Mesenchymal stem cell (in vitro differentiated cells and primary cell): ENCODE measurements at regions not wholly inside any gene's neighbourhood (a gene's known extent, or its start where the extent isn't known, plus 50 kb on each side); places are given as distances from the start of the nearest gene placed in this dataset.
A peak's percentile ranks its signal among the peaks of the same experiment; 100 is the strongest.

Experiments
- DNase-seq: peaks from one replicate; pipeline ENCODE4 v3.0.0-alpha.2; 2013
- H2AFZ ChIP-seq: one replicate; pipeline ENCODE4 v1.6.1; 2013; ENCODE audit warnings: low read depth, mild to moderate bottlenecking, control low read depth, inconsistent platforms, low read length, moderate library complexity
- H2AK5ac ChIP-seq: 2 replicates; pipeline ENCODE4 v1.6.1; 2013; ENCODE audit warnings: low read length, moderate library complexity, mild to moderate bottlenecking, inconsistent platforms; ENCODE audit not compliant: severe bottlenecking
- H2BK120ac ChIP-seq: one replicate; pipeline ENCODE4 v1.6.1; 2013; ENCODE audit warnings: low read depth, mild to moderate bottlenecking, inconsistent platforms, low read length, moderate library complexity
- H2BK12ac ChIP-seq, 2 experiments: one replicate each; pipeline ENCODE4 v1.6.1; 2013; ENCODE audit warnings: inconsistent platforms in 2 of 2, low read length in 2 of 2, mild to moderate bottlenecking in 2 of 2, moderate library complexity in 2 of 2, control low read depth in 1 of 2
- H2BK15ac ChIP-seq: one replicate; pipeline ENCODE4 v1.6.1; 2013; ENCODE audit warnings: mild to moderate bottlenecking, low read depth, inconsistent platforms; ENCODE audit not compliant: poor library complexity, severe bottlenecking
- H2BK5ac ChIP-seq: 2 replicates; pipeline ENCODE4 v1.6.1; 2013; ENCODE audit warnings: low read depth, mild to moderate bottlenecking, low read length, control low read depth, inconsistent platforms; ENCODE audit not compliant: poor library complexity, severe bottlenecking
- H3K14ac ChIP-seq, 2 experiments: one replicate each; pipeline ENCODE4 v1.6.1; 2013; ENCODE audit warnings: inconsistent platforms in 2 of 2, low read length in 2 of 2, control low read depth in 1 of 2, mild to moderate bottlenecking in 1 of 2, moderate library complexity in 1 of 2
- H3K18ac ChIP-seq, 2 experiments: one replicate each; pipeline ENCODE4 v1.6.1; 2013; ENCODE audit warnings: inconsistent platforms in 2 of 2, low read length in 2 of 2, control low read depth in 1 of 2, low read depth in 1 of 2, mild to moderate bottlenecking in 1 of 2
- H3K23ac ChIP-seq, 2 experiments: one replicate each; pipeline ENCODE4 v1.6.1; 2013; ENCODE audit warnings: inconsistent platforms in 2 of 2, low read length in 2 of 2, mild to moderate bottlenecking in 2 of 2, moderate library complexity in 2 of 2, control low read depth in 1 of 2
- H3K27ac ChIP-seq: 2 replicates; pipeline ENCODE4 v1.5.1; 2013; ENCODE audit warnings: mild to moderate bottlenecking, moderate library complexity, low read length, control low read depth, inconsistent platforms; ENCODE audit not compliant: poor library complexity, severe bottlenecking
- H3K27me3 ChIP-seq, 2 experiments: 2 replicates each; pipeline versions ENCODE4 v1.6.1 to v1.7.0; 2013; ENCODE audit warnings: low read length in 2 of 2, mild to moderate bottlenecking in 2 of 2, moderate library complexity in 2 of 2, control low read depth in 1 of 2, inconsistent platforms in 1 of 2; ENCODE audit not compliant: control insufficient read depth in 1 of 2, insufficient read depth in 1 of 2
- H3K36me3 ChIP-seq, 2 experiments: 2 replicates each; pipeline versions ENCODE4 v1.6.1 to v1.7.0; 2013; ENCODE audit warnings: low read length in 2 of 2, control low read depth in 1 of 2, inconsistent platforms in 1 of 2, low read depth in 1 of 2, mild to moderate bottlenecking in 1 of 2; ENCODE audit not compliant: insufficient read depth in 2 of 2, control insufficient read depth in 1 of 2
- H3K4ac ChIP-seq, 2 experiments: one replicate each; pipeline ENCODE4 v1.6.1; 2013; ENCODE audit warnings: inconsistent platforms in 2 of 2, low read length in 2 of 2, mild to moderate bottlenecking in 2 of 2, moderate library complexity in 2 of 2, control low read depth in 1 of 2, low read depth in 1 of 2
- H3K4me1 ChIP-seq: 2 replicates; pipeline ENCODE4 v1.6.1; 2013; ENCODE audit warnings: low read depth, low read length, control low read depth; ENCODE audit not compliant: control insufficient read depth, insufficient read depth
- H3K4me2 ChIP-seq: 2 replicates; pipeline ENCODE4 v1.6.1; 2013; ENCODE audit warnings: low read length, mild to moderate bottlenecking, inconsistent platforms; ENCODE audit not compliant: poor library complexity, severe bottlenecking
- H3K4me3 ChIP-seq, 2 experiments: 2 replicates each; pipeline versions ENCODE4 v1.5.1 to v1.7.0; 2013; ENCODE audit warnings: low read length in 2 of 2, mild to moderate bottlenecking in 2 of 2, control low read depth in 1 of 2, low read depth in 1 of 2; ENCODE audit not compliant: insufficient read depth in 1 of 2
- H3K79me1 ChIP-seq: replicated peaks from 2 replicates; pipeline ENCODE4 v1.6.1; 2013; ENCODE audit warnings: mild to moderate bottlenecking, control low read depth, low read length, inconsistent platforms; ENCODE audit not compliant: poor library complexity, severe bottlenecking
- H3K9ac ChIP-seq: 2 replicates; pipeline ENCODE4 v1.7.0; 2013; ENCODE audit warnings: mild to moderate bottlenecking, low read length, moderate library complexity
- H3K9me3 ChIP-seq: 2 replicates; pipeline ENCODE4 v1.7.0; 2013; ENCODE audit warnings: mild to moderate bottlenecking, low read length; ENCODE audit not compliant: control insufficient read depth
- H4K8ac ChIP-seq: one replicate; pipeline ENCODE4 v1.6.1; 2013; ENCODE audit warnings: inconsistent platforms, mild to moderate bottlenecking, low read length, moderate library complexity
- H4K91ac ChIP-seq: one replicate; pipeline ENCODE4 v1.6.1; 2013; ENCODE audit warnings: mild to moderate bottlenecking, low read length, inconsistent platforms
- WGBS: methylation state at CpG from one replicate; pipeline ENCODE4 v1.1.7; 2013; ENCODE audit warnings: mixed read lengths; 5-methylcytosine and 5-hydroxymethylcytosine counted together

DNA sequence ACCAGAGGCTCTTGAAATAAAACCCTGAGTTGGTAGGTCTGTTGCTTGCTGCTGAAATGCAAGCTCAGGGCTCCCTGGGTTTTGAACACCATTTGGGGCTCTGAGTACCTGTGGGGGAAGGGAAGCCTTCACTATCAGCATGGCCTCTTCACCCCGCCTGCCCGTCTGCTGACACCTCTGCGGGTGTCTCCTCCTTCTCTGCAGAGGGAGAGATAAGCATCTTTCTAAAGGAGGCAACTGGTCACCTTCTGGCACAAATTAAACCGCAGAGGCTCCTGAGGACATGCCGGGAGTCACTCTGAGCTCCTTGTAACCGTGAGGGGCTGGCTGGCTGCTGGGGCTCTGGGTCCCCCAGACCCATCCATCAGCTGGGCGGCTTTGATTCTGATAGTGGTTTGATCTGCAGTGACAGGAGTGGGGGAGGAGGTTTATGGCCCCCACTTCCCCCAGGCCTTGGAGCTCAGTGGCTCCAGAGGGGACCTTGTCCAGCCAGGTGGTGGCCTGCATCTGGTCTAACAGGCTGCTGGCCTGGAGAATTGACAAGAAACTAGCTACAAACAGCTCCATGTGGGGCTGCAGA, 123.5 kb downstream of the IRF8 start:
- Histone ChIP-seq H3K4me2 (no peak overlapping the region), H2AFZ (no peak overlapping the region), H4K8ac (no peak overlapping the region), H3K36me3 (no peaks in the 10 kb centered on the region), H3K4ac (no peak overlapping the region), H3K4me3 (no peak overlapping the region), H3K79me1 (no peaks in the 10 kb centered on the region), H3K27ac (no peak overlapping the region), H3K4me1 (no peaks in the 10 kb centered on the region), H2AK5ac (no peak overlapping the region), H2BK15ac (no peak overlapping the region), H3K18ac (peak overlapping the region in 1 of 2 experiments; percentile 2), H3K9ac (no peak overlapping the region), H2BK12ac (peak overlapping the region in 1 of 2 experiments; percentile 39), H3K23ac (no peak overlapping the region), H4K91ac (no peak overlapping the region), H3K9me3 (peaks cover 42% of the 10 kb centered on the region), H2BK120ac (no peak overlapping the region), H3K27me3 (peaks cover 3 to 27% of the 10 kb centered on the region in 2 experiments), H2BK5ac (no peak overlapping the region), H3K14ac (no peak overlapping the region)
- DNase-seq: no peak
- 29% methylated on average over 7 of the region's 7 CpGs for WGBS

- Histone ChIP-seq H3K27me3 (peaks cover 3 to 25% of the 10 kb centered on the region in 2 experiments), H3K79me1 (no peaks in the 10 kb centered on the region), H3K14ac (no peak overlapping the region), H3K18ac (no peak overlapping the region), H3K4me2 (no peak overlapping the region), H2BK5ac (no peak overlapping the region), H2AK5ac (no peak overlapping the region), H3K4me3 (no peak overlapping the region), H4K8ac (no peak overlapping the region), H2BK12ac (no peak overlapping the region), H3K4ac (no peak overlapping the region), H3K4me1 (no peaks in the 10 kb centered on the region), H3K27ac (no peak overlapping the region), H2BK15ac (no peak overlapping the region), H2BK120ac (no peak overlapping the region), H3K9me3 (peaks cover 38% of the 10 kb centered on the region), H3K9ac (no peak overlapping the region), H3K23ac (no peak overlapping the region), H2AFZ (no peak overlapping the region), H4K91ac (no peak overlapping the region), H3K36me3 (no peaks in the 10 kb centered on the region)
- DNase-seq: no peak
Observed at GRCh38 chr16:86024210-86024609, 125.2 kb downstream of the IRF8 start.

GRCh38 chr16:86025706-86026105, 126.7 kb downstream of the IRF8 start:
- no peak overlapping the region for H3K18ac ChIP-seq
- no peak overlapping the region for H3K4me3 ChIP-seq
- H3K9me3 ChIP-seq: peaks cover 23% of the 10 kb centered on the region
- H3K14ac ChIP-seq: peak overlapping the region in 1 of 2 experiments; percentile 39
- H3K23ac ChIP-seq: no peak overlapping the region
- H3K27ac ChIP-seq: no peak overlapping the region
- H2AFZ ChIP-seq: no peak overlapping the region
- DNase-seq: no peak
- H4K91ac ChIP-seq: no peak overlapping the region
- peaks cover 3 to 31% of the 10 kb centered on the region in 2 experiments for H3K27me3 ChIP-seq
- 74% methylated on average over 3 of the region's 3 CpGs for WGBS
- no peaks in the 10 kb centered on the region for H3K4me1 ChIP-seq
- H2AK5ac ChIP-seq: no peak overlapping the region
- no peak overlapping the region for H2BK120ac ChIP-seq
- no peak overlapping the region for H3K9ac ChIP-seq
- H3K4me2 ChIP-seq: no peak overlapping the region
- H3K4ac ChIP-seq: no peak overlapping the region
- no peak overlapping the region for H2BK15ac ChIP-seq
- no peak overlapping the region for H4K8ac ChIP-seq
- no peaks in the 10 kb centered on the region for H3K79me1 ChIP-seq
- no peak overlapping the region for H2BK12ac ChIP-seq
- no peak overlapping the region for H2BK5ac ChIP-seq
- H3K36me3 ChIP-seq: no peaks in the 10 kb centered on the region

DNA sequence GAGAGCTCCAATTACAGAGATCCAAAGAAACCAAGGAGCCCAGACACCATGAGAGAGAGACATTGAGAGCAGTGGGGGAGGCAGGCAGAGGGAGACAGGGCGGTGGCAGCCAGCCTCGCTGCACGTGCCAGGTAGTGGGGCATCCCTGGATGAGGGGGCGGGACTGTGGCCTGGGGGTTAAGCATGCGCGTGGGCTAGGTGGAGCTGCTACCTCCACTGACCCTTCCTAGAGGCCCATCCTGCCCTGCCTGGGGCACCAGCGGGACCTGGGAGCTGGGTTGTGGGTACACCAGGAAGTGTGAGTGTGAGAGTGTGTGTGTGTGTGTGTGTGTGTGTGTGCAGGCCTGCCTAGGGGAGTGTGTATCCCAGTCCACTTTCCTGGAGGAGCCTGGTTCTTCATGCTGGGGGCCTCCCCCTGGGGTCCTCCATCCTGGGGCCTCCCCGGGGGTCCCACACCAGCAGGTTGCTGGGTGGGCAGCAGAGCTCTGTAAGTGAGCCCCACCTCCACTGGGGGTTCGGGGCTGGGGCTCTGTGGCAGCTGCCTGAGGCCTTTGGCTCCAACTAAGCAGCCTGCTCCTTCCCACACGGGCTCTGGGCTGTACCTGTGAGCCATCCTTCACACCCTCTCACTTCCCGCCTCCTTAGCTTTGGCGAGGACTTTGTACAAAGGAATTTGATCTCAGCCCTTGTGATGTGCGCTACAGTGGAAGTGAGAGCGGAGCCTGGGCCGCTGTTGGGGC, 127.4 kb downstream of the IRF8 start:
- Histone ChIP-seq H4K8ac (no peak overlapping the region), H3K4me3 (no peak overlapping the region)
- 86% methylated on average over 15 of the region's 15 CpGs for WGBS

More for the DNA sequence above, 127.4 kb downstream of the IRF8 start:
- peaks cover 3 to 37% of the 10 kb centered on the region in 2 experiments for H3K27me3 ChIP-seq
- H3K9ac ChIP-seq: no peak overlapping the region
- H2BK5ac ChIP-seq: no peak overlapping the region
- H4K91ac ChIP-seq: peak overlapping the region; percentile 73
- H3K4me2 ChIP-seq: no peak overlapping the region
- H3K9me3 ChIP-seq: peaks cover 23% of the 10 kb centered on the region
- peak overlapping the region; percentile 12 to 60 for H3K18ac ChIP-seq
- H3K36me3 ChIP-seq: no peaks in the 10 kb centered on the region
- H2AFZ ChIP-seq: no peak overlapping the region
- no peak overlapping the region for H3K4ac ChIP-seq
- no peak overlapping the region for H2BK15ac ChIP-seq
- no peaks in the 10 kb centered on the region for H3K4me1 ChIP-seq
- no peak overlapping the region for H2BK120ac ChIP-seq
- no peak overlapping the region for H2AK5ac ChIP-seq
- H3K23ac ChIP-seq: no peak overlapping the region
- peak overlapping the region in 1 of 2 experiments; percentile 57 for H2BK12ac ChIP-seq
- peak overlapping the region in 1 of 2 experiments; percentile 39 for H3K14ac ChIP-seq
- no peak overlapping the region for H3K27ac ChIP-seq
- DNase-seq: no peak
- H3K79me1 ChIP-seq: no peaks in the 10 kb centered on the region
